ENCODE measurements at regions not wholly inside any gene's neighbourhood (a gene's known extent, or its start where the extent isn't known, plus 50 kb on each side); places are given as distances from the start of the nearest gene placed in this dataset.
"Not testable (repeated sequence)": the region's sequence is repeated elsewhere in the genome, so short reads cannot be mapped to it uniquely, and the experiment has no call there.

GRCh38 chrX:63235963-63236362 is 115.2 kb downstream of the SPIN4 start:
- not testable (repeated sequence) for TF ChIP-seq POLR2AphosphoS5 (IDR thresholded peaks at IDR 0.05; ENCODE audit: low read depth, low read length); TAF1 (IDR thresholded peaks at IDR 0.05; ENCODE audit: borderline replicate concordance, low read depth, low read length); POLR2A (IDR thresholded peaks at IDR 0.05; ENCODE audit: low read depth, low read length)

Data from GM12892 (cell line).